Heart left ventricle (tissue), 16 donors: ENCODE measurements at regions not wholly inside any gene's neighbourhood (a gene's known extent, or its start where the extent isn't known, plus 50 kb on each side); places are given as distances from the start of the nearest gene placed in this dataset.

Experiments
- ATAC-seq, 4 donors: fragments of 200-7000 bp; cut with Tn5 transposase; one replicate each; pipeline ENCODE4 v1.9.1; 2020 to 2022; ENCODE audit warnings: moderate library complexity in 4 of 4, mild to moderate bottlenecking in 3 of 4, moderate number of reproducible peaks in 1 of 4
- DNase-seq, 5 donors: peaks; one replicate each; pipeline ENCODE4 v3.0.0-alpha.2; 2020
- H3K27ac ChIP-seq, 12 donors: fragments of 200-600 bp; sonication (generic) in 4 of 12; one replicate each; pipeline versions ENCODE4 v1.5.0 to v1.8.0; 2016 to 2022; ENCODE audit warnings: mild to moderate bottlenecking in 2 of 12
- H3K27me3 ChIP-seq, 9 donors: fragments of 200-600 bp; sonication (generic) in 2 of 9; one replicate each; pipeline versions ENCODE4 v1.5.1 to v1.8.0; 2016 to 2022; ENCODE audit warnings: mild to moderate bottlenecking in 3 of 9
- H3K36me3 ChIP-seq, 9 donors: fragments of 200-600 bp; sonication (generic) in 2 of 9; one replicate each; pipeline versions ENCODE4 v1.5.0 to v1.8.0; 2018 to 2022; ENCODE audit warnings: mild to moderate bottlenecking in 2 of 9
- H3K4me1 ChIP-seq, 12 donors: fragments of 200-600 bp; sonication (generic) in 4 of 12; one replicate each; pipeline versions ENCODE4 v1.5.0 to v1.8.0; 2016 to 2022; ENCODE audit warnings: mild to moderate bottlenecking in 3 of 12
- H3K4me3 ChIP-seq, 12 donors: fragments of 200-600 bp; sonication (generic) in 4 of 12; one replicate each; pipeline versions ENCODE4 v1.5.0 to v1.8.0; 2017 to 2022; ENCODE audit warnings: mild to moderate bottlenecking in 9 of 12, moderate library complexity in 4 of 12
- H3K9me3 ChIP-seq, 12 donors: fragments of 200-600 bp; sonication (generic) in 4 of 12; one replicate each; pipeline versions ENCODE4 v1.5.0 to v1.8.0; 2016 to 2022; ENCODE audit warnings: mild to moderate bottlenecking in 1 of 12
- CTCF ChIP-seq, 12 donors: fragments of 200-600 bp; sonication (generic) in 4 of 12; IDR thresholded peaks; one replicate each; pipeline versions ENCODE4 v1.5.0 to v1.8.0; 2018 to 2022; ENCODE audit warnings: antibody characterized with exemption in 12 of 12, mild to moderate bottlenecking in 5 of 12
- POLR2A ChIP-seq, 2 donors: fragments of 450-650 bp; IDR thresholded peaks; one replicate each; pipeline ENCODE4 v1.6.1; 2017; ENCODE audit warnings: antibody characterized with exemption in 2 of 2, mild to moderate bottlenecking in 2 of 2, moderate library complexity in 2 of 2
- WGBS, 4 donors: extraction: QIAGEN DNeasy Blood & Tissue Kit in 2 of 4; methylation state at CpG; one replicate each; pipeline versions ENCODE4 v1.1.5 to v1.1.7; 2013 to 2018; 5-methylcytosine and 5-hydroxymethylcytosine counted together
- intact Hi-C, 10 donors: fragments of 100-400 bp; cut with DNase I; formaldehyde crosslinking; loops; one replicate each; pipeline versions ENCODE4 v1.11.1 to v1.14.2; 2022
- donor health status: ischemic (EF 13 %, LVEDD 7.1; RV severe dilation, severe dysfunction).
- donor health status: healthy with polysubstance abuse.
- donor health status: DM: no; HTN: yes; CAD: no.
- donor health status: DM: no; HTN: no; CAD: no.
- donor health status: ischemic (EF 25% LVEDD 6.9; RV normal size, moderate dysfunction).
- donor health status: ischemic (EF 25% LVEDD 5.7; RV mildly dilated, moderate dysfunction).
- donor health status: healthy.
- donor health status: DM: yes; HTN: yes; CAD: no.
- donor health status: ischemic (EF 35%, LVEDD 5.7; RV mildly dilated, moderate dysfunction).
- donor health status: nonischemic (EF 11% LVEDD 7.7; RV severe dilation, severe dysfunction).
- donor health status: DM: yes; HTN: yes; CAD: no.
- donor health status: PGD.
- donor health status: ischemic (EF 29% LVEDD 5.4; RV normal size, mild dysfunction).
- donor health status: nonischemic (EF 23%, LVEDD 6.1; RV moderate dilation, normal function).

- Histone ChIP-seq H3K4me3 (no peak overlapping the region), H3K36me3 (no peaks in the 10 kb centered on the region), H3K27ac (no peak overlapping the region), H3K4me1 (peaks cover 0 to 26% (median 6%) of the 10 kb centered on the region in 12 donors), H3K27me3 (no peaks in the 10 kb centered on the region), H3K9me3 (no peaks in the 10 kb centered on the region)
- WGBS, 4 donors: 59 to 66% (median 61%) methylated on average over 2 of the region's 2 CpGs
- no peak for TF ChIP-seq POLR2A (IDR thresholded peaks at IDR 0.05)
- no peak for TF ChIP-seq CTCF (IDR thresholded peaks at IDR 0.05)
- ATAC-seq (no peak), DNase-seq (no peak)
- intact Hi-C loops: loop anchor here in 5 of 10 donors (5.0 to 10.0 kb wide), 4 partner anchors 253 to 1697 kb away; no protein-coding TSS in a partner anchor
Measured at GRCh38 chr5:52661903-52662595, 125.7 kb upstream of the ITGA1 start.

GRCh38 chr5:52665559-52665958 is 122.2 kb upstream of the ITGA1 start:
- intact Hi-C loops: loop anchor here in 5 of 10 donors (10.0 kb wide), 3 partner anchors 249 to 1701 kb away; no protein-coding TSS in a partner anchor
- H3K36me3 ChIP-seq: no peaks in the 10 kb centered on the region
- H3K4me3 ChIP-seq: peak overlapping the region in 3 of 12 donors; percentile 9 to 26 (median 25)
- ATAC-seq: peak in 3 of 4 donors; percentile 52 to 83 (median 76)
- H3K27ac ChIP-seq: peak overlapping the region in 10 of 12 donors; percentile 15 to 59 (median 41)
- 21 to 44% (median 33%) methylated on average over 2 of the region's 2 CpGs for WGBS, 4 donors
- H3K4me1 ChIP-seq: peaks cover 0 to 22% (median 6%) of the 10 kb centered on the region in 12 donors
- H3K27me3 ChIP-seq: no peaks in the 10 kb centered on the region
- H3K9me3 ChIP-seq: no peaks in the 10 kb centered on the region
- TF ChIP-seq POLR2A (IDR thresholded peaks at IDR 0.05) (no peak), CTCF (IDR thresholded peaks at IDR 0.05) (no peak)
- peak in 4 of 5 donors; percentile 30 to 62 (median 48) for DNase-seq

- Histone ChIP-seq H3K4me3 (no peak overlapping the region), H3K36me3 (no peaks in the 10 kb centered on the region), H3K9me3 (no peaks in the 10 kb centered on the region), H3K4me1 (peaks cover 0 to 19% (median 6%) of the 10 kb centered on the region in 12 donors), H3K27me3 (no peaks in the 10 kb centered on the region), H3K27ac (no peak overlapping the region)
- DNase-seq: no peak
- no peak for ATAC-seq
- WGBS, 4 donors: 94 to 99% (median 96%) methylated on average over 3 of the region's 3 CpGs
- intact Hi-C loops: loop anchor here in 5 of 10 donors (10.0 kb wide), 3 partner anchors 247 to 1703 kb away; no protein-coding TSS in a partner anchor
- TF ChIP-seq POLR2A (IDR thresholded peaks at IDR 0.05) (no peak), CTCF (IDR thresholded peaks at IDR 0.05) (no peak)
Measured at GRCh38 chr5:52668139-52668538, 119.6 kb upstream of the ITGA1 start.

GRCh38 chr5:52668544-52669185 is 119.1 kb upstream of the ITGA1 start:
- ATAC-seq: no peak
- peaks cover 0 to 19% (median 6%) of the 10 kb centered on the region in 12 donors for H3K4me1 ChIP-seq
- no peaks in the 10 kb centered on the region for H3K27me3 ChIP-seq
- DNase-seq: peak in 1 of 5 donors; percentile 57
- 77 to 85% (median 81%) methylated on average over 15 to 20 of the region's 20 CpGs for WGBS, 4 donors
- no peaks in the 10 kb centered on the region for H3K9me3 ChIP-seq
- H3K27ac ChIP-seq: no peak overlapping the region
- TF ChIP-seq POLR2A (IDR thresholded peaks at IDR 0.05) (no peak), CTCF (IDR thresholded peaks at IDR 0.05) (no peak)
- H3K36me3 ChIP-seq: no peaks in the 10 kb centered on the region
- intact Hi-C loops: loop anchor here in 5 of 10 donors (10.0 kb wide), 3 partner anchors 246 to 1704 kb away; no protein-coding TSS in a partner anchor
- H3K4me3 ChIP-seq: no peak overlapping the region
